ENCODE measurements at regions not wholly inside any gene's neighbourhood (a gene's known extent, or its start where the extent isn't known, plus 50 kb on each side); places are given as distances from the start of the nearest gene placed in this dataset.
"Not testable (repeated sequence)": the region's sequence is repeated elsewhere in the genome, so short reads cannot be mapped to it uniquely, and the experiment has no call there.

GRCh38 chr16:48059936-48060335 lies 95.9 kb downstream of the ABCC12 start:
- H3K4me3 ChIP-seq (ENCODE audit: low read length): no peak overlapping the region

GRCh38 chr16:48059190-48059589 lies 96.6 kb downstream of the ABCC12 start:
- DNase-seq (ENCODE audit: low read depth, low spot score); H3K4me3 ChIP-seq (ENCODE audit: low read length): not testable (repeated sequence)

More at GRCh38 chr16:48059936-48060335, 95.9 kb downstream of the ABCC12 start:
- DNase-seq (ENCODE audit: low read depth, low spot score): no peak

GRCh38 chr16:48057048-48057447 lies 98.7 kb downstream of the ABCC12 start:
- H3K4me3 ChIP-seq (ENCODE audit: low read length): no peak overlapping the region
- DNase-seq (ENCODE audit: low read depth, low spot score): no peak

GRCh38 chr16:48054881-48055601 lies 100.8 kb downstream of the ABCC12 start:
- DNase-seq (ENCODE audit: low read depth, low spot score): peak; percentile 17
- no peak overlapping the region for H3K4me3 ChIP-seq (ENCODE audit: low read length)

- H3K4me3 ChIP-seq (ENCODE audit: low read length): no peak overlapping the region
- no peak for DNase-seq (ENCODE audit: low read depth, low spot score)
Observed at GRCh38 chr16:48053418-48053745, 102.4 kb downstream of the ABCC12 start.

- no peak for DNase-seq (ENCODE audit: low read depth, low spot score)
- no peak overlapping the region for H3K4me3 ChIP-seq (ENCODE audit: low read length)
Observed at GRCh38 chr16:48052731-48053417, 102.9 kb downstream of the ABCC12 start.

- DNase-seq (ENCODE audit: low read depth, low spot score): no peak
- H3K4me3 ChIP-seq (ENCODE audit: low read length): no peak overlapping the region
Observed at GRCh38 chr16:48050871-48051270, 104.9 kb downstream of the ABCC12 start.

GRCh38 chr16:48049847-48050246 lies 105.9 kb downstream of the ABCC12 start:
- no peak for DNase-seq (ENCODE audit: low read depth, low spot score)
- H3K4me3 ChIP-seq (ENCODE audit: low read length): no peak overlapping the region

- H3K4me3 ChIP-seq (ENCODE audit: low read length): no peak overlapping the region
- DNase-seq (ENCODE audit: low read depth, low spot score): no peak
Observed at GRCh38 chr16:48047720-48048119, 108.1 kb downstream of the ABCC12 start.

- DNase-seq (ENCODE audit: low read depth, low spot score): no peak
Observed at GRCh38 chr16:48047241-48047640, 108.6 kb downstream of the ABCC12 start.

GRCh38 chr16:48044117-48044516 lies 111.7 kb downstream of the ABCC12 start:
- DNase-seq (ENCODE audit: low read depth, low spot score): no peak
- no peak overlapping the region for H3K4me3 ChIP-seq (ENCODE audit: low read length)

More at GRCh38 chr16:48047241-48047640, 108.6 kb downstream of the ABCC12 start:
- no peak overlapping the region for H3K4me3 ChIP-seq (ENCODE audit: low read length)

- H3K4me3 ChIP-seq (ENCODE audit: low read length): no peak overlapping the region
- DNase-seq (ENCODE audit: low read depth, low spot score): no peak
Observed at GRCh38 chr16:48041981-48042421, 113.8 kb downstream of the ABCC12 start.

- no peak overlapping the region for H3K4me3 ChIP-seq (ENCODE audit: low read length)
- DNase-seq (ENCODE audit: low read depth, low spot score): no peak
Observed at GRCh38 chr16:48035142-48035541, 120.7 kb downstream of the ABCC12 start.

- no peak for DNase-seq (ENCODE audit: low read depth, low spot score)
- no peak overlapping the region for H3K4me3 ChIP-seq (ENCODE audit: low read length)
Observed at GRCh38 chr16:48030926-48031325, 124.9 kb downstream of the ABCC12 start.

GRCh38 chr16:48029768-48030167 lies 126.0 kb downstream of the ABCC12 start:
- no peak overlapping the region for H3K4me3 ChIP-seq (ENCODE audit: low read length)
- no peak for DNase-seq (ENCODE audit: low read depth, low spot score)

GRCh38 chr16:48025359-48025758 lies 130.4 kb downstream of the ABCC12 start:
- no peak for DNase-seq (ENCODE audit: low read depth, low spot score)

GRCh38 chr16:48024042-48024441 lies 131.8 kb downstream of the ABCC12 start:
- no peak for DNase-seq (ENCODE audit: low read depth, low spot score)
- no peak overlapping the region for H3K4me3 ChIP-seq (ENCODE audit: low read length)

More at GRCh38 chr16:48025359-48025758, 130.4 kb downstream of the ABCC12 start:
- no peak overlapping the region for H3K4me3 ChIP-seq (ENCODE audit: low read length)

- H3K4me3 ChIP-seq (ENCODE audit: low read length): no peak overlapping the region
- DNase-seq (ENCODE audit: low read depth, low spot score): no peak
Observed at GRCh38 chr16:48022496-48022895, 133.3 kb downstream of the ABCC12 start.

GRCh38 chr16:48020617-48021016 lies 135.2 kb downstream of the ABCC12 start:
- not testable (repeated sequence) for H3K4me3 ChIP-seq (ENCODE audit: low read length); DNase-seq (ENCODE audit: low read depth, low spot score)

- no peak overlapping the region for H3K4me3 ChIP-seq (ENCODE audit: low read length)
- DNase-seq (ENCODE audit: low read depth, low spot score): no peak
Observed at GRCh38 chr16:48014349-48015135, 141.3 kb downstream of the ABCC12 start.
